Activated naive CD4-positive, alpha-beta T cell treated with Interleukin-2 at 50 U/mL for 16 hours (primary cell): ENCODE measurements at regions not wholly inside any gene's neighbourhood (a gene's known extent, or its start where the extent isn't known, plus 50 kb on each side); places are given as distances from the start of the nearest gene placed in this dataset.

Experiments
- DNase-seq: peaks from one replicate; pipeline ENCODE4 v3.0.0-alpha.2; 2020

DNA sequence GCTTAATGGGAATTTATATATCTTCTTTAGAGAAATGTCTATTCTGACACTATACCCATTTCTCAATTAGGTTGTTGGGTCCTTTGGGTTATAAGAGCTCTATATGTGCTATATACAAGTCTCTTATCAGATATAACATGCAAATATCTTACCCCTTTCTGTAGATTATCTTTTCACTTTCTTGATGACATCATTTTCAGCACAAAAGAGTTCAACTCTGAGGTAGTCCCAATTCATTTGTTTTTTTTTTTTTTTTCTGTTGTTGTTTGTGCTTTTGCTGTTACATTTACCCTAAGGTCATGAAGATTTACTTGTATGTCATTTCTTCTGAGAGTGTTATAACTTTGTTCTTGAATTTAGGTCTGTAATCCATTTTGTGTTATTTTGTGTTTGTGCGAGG lies 326.4 kb downstream of the CENPC start:
- no peak for DNase-seq

DNA sequence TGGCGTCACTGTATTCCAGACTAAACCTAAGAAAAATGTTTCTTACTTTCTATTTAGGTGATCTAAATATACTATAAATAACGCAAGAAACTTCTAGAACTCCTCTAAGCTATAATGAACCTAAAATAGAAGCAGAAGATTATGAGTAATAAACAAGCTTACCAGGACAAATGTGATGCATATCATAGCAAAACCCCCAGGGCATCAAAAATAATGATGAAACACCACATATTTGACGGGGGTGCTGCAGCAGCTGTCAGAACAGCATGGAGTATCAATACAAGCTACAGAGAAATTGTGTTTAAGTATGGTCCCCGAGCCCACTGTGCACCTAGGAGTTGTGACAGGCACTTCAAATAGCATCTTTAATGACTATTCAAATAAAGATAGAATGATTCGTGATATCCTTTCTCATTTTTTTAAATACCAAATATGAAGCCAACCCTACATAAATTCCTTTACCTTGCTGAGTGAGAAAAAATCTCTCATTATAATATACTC lies 337.3 kb downstream of the CENPC start:
- DNase-seq, result no peak

DNA sequence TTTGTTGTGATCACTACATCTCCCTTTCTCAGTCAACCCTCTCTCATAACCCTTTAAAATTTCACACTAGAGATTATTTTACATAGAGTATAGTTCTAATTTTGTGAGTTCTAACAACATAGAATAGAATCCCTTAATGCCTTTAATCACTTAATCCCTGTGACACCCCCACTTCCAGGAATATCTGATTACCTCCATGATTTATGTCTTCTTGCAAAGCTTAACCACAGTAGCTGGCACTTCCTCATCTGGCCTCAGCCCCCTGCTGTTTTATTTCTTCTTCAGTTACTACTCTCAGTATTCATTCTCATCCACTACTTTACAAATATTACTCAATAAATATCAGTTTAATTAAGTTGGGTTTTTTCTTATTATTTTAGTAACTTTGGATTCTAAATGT lies 340.9 kb downstream of the CENPC start:
- DNase-seq, result no peak

DNA sequence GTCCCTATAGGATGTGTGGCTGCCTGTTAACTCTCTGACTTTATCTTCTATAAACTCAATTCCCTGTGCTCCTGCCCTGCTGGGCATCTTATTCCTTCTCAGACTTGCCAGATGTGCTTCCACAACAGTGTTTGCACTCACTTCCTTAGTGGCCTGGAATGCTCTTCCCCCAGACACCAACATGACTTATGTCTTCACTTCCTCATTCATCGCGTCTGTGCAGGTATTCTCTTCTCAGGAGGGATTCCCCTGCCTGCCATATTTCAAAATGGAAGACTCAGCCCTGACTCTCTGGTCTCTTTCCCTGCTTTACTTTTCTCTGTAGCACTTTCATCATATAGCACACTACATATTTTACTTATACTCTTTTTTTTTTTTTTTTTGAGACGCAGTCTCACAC lies 344.0 kb downstream of the CENPC start:
- DNase-seq, result no peak

DNA sequence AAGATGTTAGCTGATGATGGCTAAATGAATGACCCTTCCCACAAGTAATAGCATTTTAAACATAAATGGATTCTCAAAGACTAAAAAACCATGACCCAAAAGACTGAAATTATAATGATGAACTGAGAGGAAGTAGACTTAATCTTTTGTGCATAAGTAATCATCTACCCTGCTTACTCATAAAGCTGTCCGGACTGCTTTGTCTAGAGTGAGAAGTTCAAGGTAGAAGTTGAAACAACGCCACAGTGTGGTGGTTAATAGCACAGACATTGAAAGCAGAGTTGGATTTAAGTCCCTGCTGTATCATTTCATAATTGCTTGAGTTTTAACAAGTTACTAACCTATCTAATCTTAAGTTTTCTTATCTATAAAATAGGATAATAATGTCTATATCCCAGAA lies 346.6 kb downstream of the CENPC start:
- DNase-seq, result no peak

DNA sequence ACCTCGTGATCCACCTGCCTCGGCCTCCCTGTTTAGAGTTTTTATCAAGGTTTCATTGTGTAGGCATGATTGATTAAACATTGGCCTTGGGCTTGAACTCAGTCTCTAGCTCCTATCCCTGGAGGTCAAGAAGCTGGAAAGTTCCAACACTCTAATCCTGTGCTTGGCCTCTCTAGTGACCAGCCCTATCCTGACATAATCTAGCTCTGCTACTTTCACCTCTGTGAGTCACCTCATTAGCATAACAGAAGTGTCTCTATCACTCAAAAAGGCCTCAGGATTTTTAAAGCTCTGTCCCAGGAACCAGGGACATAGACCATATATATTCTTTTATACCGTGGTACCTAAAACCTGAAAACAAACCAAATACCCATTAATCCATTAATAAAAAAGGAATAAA lies 377.5 kb downstream of the CENPC start:
- DNase-seq, result no peak

DNA sequence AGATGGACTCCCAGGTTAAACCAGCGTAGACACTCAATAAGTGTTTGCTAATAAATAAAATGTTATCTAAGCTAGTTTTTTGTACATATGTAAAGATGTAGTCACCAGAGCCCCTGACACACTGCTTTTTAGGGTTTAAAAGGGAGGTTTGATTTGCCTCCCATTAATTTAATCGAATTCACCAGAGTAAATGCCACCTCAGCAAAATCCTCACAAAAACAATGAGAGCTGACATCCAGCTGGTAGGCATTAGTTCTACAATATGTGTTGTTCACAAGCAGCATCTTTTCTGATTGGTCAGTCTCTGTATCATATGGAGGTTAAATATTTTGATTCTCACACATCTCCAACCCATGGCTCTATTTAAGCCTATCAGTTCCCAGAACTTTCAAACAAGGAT lies 382.6 kb downstream of the CENPC start:
- DNase-seq, result no peak

DNA sequence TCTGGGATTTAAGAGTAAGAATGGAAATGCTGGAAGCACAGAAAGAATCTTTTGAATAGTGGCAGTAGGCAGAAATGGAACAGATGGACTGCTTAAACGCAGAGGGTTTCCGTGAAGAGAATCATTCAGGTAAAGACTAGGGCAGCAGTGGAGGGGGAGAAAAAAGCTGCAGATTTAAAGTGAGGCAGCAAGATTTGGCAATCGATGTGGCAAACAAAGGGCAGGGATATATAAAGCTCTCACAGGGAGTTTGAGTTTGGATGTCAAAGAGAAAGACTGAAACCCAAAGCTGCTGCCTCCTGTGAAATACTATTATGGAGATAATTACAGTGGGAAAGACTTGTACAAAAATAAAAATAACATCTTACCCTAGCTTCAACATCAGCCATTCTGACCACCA lies 384.0 kb downstream of the CENPC start:
- DNase-seq, result no peak

DNA sequence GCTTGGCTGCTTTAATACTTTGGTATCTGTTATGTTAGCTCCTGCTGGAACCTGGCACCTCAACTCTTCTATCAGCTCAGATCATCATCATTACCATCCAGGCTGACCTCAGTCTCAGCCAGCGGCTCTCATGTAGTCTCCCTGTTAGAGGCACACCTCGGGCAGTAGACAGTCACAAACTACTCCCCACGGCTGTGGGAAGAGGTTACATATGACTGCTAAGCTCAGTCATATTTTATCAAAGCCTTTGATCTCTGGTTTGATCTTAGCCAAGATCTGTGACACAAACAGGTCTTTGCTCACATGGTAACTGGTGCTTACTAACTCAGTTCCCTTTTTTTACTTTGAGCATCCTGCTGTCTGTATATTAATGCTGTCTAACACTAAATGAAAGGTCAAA lies 384.9 kb downstream of the CENPC start:
- no peak for DNase-seq

DNA sequence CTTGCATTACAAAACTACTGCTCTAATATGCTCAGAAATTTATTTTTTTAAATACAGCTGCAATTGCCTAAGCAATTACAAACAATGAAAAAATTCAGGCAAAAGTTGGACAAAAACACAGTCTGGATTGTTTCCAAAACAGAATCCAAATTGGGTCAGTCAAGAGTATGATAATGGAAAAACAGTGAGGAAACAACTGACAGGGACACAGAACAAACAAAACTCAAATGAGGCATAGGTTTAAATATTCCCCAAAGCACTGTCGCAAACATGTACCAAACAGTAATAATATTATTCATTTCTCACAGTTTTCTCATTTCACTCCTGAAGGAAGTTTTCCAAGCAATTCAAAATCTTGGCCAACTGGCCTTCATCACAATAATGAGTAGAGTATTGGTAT lies 386.6 kb downstream of the CENPC start:
- no peak for DNase-seq

DNA sequence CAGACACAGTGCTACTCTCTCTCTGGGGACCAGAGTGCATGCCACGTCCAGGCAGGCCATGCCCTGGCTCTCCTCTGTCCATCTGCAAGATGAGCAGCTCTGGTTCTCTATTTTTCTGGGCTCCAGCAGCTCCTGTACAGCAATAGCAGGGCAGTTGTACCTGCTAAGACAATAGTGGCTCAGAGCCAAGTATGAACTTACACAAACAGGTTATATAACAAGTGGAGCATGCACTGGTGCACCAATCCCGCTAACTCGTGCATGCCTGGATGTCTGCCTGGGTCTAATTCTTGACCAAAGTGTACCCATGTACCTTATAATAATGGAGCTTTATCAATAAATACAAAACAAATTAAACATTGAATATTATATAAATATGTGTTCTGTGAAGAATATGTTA lies 392.3 kb downstream of the CENPC start:
- DNase-seq, result no peak

DNA sequence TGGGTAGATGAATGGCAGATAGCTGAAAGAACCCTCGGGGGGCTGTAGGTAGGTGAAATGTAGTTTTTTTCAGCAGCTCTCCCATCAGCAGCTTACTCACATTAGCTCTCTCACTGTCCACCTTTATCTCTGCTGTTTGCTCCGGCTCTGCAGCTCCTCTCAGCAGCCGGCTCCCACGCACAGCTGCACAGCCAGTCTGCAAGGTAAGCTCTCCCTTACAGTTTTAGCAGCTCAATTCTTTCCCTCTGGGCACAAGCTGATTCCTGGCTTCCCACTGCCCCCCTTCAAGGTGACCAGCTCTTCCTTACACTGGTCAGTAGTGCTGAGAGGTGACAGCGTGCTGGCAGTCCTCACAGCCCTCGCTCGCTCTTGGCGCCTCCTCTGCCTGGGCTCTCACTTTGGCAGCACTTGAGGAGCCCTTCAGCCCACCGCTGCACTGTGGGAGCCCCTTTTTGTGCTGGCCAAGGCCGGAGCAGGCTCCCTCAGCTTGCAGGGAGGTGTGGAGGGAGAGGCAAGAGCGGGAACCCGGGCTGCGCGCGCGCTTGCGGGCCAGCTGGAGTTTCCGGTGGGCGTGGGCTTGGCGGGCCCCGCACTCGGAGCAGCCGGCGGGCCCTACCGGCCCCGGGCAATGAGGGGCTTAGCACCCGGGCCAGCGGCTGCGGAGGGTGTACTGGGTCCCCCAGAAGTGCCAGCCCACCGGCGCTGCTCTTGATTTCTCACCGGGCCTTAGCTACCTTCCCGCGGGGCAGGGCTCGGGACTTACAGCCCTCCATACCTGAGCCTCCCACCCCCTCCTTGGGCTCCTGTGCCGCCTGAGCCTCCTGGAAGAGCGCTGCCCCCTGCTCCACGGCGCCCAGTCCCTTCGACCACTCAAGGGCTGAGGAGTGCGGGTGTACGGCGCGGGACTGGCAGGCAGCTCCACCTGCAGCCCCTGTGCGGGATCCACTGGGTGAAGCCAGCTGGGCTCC lies 393.6 kb downstream of the CENPC start:
- no peak for DNase-seq

DNA sequence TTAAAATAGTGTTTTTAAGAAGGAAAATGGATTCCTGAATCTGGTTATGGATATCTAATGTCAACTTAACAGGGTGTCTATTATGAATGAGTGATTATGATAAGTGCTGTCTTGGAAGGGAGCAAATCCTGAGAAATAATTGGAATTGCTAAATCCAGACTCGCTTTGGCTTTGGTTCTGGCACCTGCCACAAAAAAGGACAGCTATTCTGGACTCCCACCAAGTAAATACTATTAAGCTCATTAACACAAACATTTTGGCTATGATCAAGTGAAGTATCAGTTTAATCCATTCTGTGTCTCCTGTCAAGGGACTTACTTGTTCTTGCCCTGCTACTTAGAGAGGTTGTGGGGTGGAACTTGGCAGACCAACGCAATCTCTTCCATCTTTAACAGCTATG lies 403.7 kb downstream of the CENPC start:
- DNase-seq, result no peak

DNA sequence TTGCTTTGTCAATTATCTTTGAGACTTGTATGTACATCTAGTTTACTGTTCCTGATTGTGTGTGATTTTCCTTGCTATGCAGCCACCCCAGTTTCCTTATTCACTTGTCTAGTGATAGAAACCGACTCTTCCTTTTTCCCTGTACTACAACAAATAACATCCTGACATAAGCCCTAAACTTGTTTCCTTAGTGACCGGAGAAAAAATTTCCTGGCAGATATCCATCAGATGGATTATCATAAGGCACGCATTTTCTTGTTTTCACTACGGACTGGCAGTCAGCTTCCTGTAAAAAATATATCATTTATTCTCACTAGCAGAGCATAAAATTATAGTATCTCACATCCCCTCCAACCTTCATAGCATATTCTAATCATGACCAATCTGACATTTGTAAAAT lies 410.7 kb downstream of the CENPC start:
- DNase-seq, result no peak

DNA sequence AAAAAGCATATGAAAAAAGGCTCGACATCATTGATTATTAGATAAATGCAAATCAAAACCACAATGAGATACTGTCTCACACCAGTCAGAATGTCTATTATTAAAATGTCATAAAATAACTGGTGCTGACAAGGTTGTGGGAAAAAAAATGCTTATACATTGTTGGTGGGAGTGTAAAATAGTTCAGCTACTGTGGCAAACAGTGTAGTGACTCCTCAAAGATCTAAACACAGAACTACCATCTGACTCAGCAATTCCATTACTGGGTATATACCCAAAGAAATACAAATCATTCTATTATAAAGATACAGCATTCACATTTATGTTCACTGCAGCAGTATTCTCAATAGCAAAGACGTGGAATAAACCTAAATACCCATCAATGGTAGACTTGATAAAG lies 412.1 kb downstream of the CENPC start:
- DNase-seq, result no peak

DNA sequence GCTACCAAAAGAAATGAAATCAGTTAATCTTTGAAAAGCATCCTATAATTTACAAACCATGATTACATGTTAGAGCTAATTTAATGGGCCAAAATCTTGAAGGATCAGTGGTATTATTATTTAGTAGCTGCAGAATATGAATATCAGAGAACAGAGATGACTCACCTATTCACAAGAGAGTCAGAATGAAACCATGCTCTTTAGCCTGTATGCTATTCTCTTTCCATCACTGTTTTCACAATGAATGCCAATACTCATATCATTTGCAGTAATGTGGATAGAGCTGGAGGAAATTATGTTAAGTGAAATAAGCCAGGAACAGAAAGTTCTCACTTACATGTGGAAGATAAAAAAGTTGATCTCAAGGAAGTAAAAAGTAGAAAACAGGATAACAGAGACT lies 414.1 kb downstream of the CENPC start:
- DNase-seq, result no peak

DNA sequence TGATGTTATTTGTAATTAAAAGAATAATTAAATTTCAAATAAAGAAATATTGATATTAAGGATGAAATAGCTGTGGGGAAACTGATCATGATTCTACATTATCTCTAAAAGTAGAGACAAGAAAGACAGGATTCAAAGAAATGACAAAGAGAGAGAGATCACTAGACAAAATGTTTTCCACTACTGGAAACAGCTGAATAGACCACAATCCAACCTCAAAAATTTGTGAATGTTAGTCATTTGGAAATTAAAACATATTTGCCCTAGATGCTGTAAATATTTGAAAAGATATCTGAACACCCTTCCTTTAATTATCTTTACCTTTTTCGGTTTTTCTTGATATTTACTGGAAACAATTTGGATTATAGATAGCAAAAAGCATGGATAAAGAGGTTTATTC lies 414.9 kb downstream of the CENPC start:
- DNase-seq, result no peak

DNA sequence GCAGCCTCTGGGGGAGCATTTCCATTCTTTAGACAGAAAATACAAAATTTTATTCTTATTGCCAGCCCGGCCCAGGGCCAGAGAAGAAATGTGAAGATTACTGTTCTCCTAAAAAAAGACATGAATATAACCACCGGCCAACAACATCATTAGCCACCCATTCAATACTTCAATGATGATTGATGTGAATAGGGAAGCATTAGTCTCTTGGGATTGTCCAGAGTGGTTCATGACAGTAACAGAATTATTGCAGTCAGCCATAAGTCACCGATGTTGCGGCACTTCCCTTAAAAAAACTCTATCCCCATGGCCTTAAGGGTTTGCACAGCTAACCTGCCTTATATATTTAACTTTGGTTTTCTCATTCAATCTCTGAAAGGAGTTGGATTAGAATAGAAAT lies 418.7 kb downstream of the CENPC start:
- no peak for DNase-seq

DNA sequence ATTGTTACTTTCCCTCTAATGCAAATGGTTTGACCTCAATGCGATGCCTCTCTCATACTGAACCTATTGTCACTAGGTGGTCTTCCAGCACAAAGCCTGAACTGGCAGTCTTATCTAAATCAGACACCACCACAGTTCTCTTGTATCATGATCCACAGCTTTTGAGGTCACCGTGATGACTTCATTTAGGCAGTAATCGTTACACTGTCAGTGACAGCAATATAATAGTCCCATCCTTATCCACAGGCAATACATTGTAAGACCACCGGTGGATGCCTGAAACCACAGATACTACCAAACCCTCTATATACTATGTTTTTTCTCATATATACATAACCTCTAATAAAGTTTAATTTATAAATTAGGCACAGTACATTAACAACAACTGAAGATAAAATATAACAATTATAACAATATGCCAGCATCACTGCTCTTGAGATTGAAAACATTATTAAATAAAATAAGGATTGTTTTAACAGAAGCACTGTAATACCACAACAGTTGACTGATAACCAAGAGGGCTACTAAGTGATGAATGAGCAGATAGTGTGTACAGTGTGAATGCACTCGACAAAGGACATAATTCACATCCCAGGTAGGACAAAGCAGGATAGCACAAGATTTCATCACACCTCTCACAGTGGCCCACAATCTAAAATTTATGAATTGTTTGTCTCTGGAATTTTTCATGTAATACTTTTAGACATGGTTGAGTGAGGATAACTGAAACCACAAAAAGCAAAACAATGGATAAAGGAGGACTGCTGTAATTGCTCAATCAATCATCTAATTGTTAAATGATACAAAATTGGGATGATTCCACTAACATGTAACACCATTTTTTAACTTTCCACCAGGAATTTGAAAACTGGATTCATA lies 419.4 kb downstream of the CENPC start:
- no peak for DNase-seq

DNA sequence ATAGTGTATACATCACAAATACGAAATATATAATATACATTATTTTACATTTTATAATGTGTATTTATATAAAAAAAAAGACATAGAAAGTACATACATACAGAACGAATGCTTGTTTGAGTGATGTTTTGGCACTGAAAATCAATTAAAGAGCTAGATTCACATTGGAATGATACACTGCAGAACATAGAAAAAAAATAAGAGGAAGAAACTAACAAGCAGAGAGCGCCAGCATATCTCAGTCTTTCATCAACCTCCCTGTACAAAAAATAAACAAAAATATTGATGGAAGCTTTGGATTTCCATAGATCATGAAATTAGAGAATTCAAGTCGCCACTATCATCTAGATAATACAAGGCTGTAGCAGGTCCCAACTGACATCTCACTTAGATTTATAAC lies 420.6 kb downstream of the CENPC start:
- DNase-seq, result no peak

DNA sequence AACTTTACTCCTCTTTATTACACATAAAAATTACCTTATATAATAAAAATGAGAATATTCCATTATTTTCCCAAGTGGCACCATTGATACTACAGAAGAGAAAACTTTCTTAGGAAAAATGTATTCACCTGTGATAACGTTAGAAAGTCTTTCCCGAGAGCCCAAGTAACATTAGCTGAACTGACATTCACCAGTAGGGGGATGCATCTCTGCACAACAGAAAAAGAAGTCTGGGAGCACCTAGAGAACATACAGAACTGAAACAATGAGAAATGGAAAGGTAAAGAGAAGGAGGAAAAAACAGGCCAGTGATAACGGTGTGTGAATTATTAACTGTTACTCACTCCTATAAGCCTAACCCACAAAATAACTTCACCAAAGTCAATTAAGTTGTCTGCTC lies 423.3 kb downstream of the CENPC start:
- DNase-seq, result no peak

DNA sequence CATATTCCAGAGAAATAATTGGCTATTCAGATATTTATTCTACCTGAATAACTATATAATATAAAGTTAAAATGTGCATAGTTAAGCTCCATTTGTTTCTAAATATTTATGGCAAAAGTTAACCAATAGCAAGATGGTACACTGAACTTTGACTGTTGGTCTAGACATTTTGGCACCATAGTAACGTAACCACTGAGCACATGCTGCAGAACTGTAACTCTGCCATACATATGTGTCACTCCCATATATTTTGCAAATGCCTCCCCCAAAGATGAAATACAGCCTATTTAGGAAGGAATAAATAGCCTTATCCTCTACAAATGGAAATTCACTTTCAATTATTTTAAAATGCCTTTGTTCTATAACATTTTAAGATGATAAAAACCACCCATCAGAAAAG lies 424.9 kb downstream of the CENPC start:
- DNase-seq, result no peak

DNA sequence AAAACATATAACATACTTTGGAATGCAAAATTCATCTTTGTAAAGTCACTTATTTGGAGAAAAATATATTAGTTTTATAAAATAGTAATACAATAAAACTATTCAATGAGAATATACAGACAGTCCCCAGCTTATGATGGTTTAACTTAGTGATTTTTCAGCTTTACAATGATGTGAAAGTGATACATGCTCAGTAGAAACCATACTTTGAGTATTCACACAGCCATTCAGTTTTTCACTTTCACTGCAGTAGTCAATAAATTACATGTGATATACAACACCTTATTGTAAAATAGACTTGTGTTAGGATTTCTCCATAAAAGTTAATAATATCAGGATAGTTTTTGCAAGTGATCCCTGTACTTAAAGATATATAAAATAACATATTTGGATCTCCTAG lies 436.0 kb downstream of the CENPC start:
- no peak for DNase-seq

DNA sequence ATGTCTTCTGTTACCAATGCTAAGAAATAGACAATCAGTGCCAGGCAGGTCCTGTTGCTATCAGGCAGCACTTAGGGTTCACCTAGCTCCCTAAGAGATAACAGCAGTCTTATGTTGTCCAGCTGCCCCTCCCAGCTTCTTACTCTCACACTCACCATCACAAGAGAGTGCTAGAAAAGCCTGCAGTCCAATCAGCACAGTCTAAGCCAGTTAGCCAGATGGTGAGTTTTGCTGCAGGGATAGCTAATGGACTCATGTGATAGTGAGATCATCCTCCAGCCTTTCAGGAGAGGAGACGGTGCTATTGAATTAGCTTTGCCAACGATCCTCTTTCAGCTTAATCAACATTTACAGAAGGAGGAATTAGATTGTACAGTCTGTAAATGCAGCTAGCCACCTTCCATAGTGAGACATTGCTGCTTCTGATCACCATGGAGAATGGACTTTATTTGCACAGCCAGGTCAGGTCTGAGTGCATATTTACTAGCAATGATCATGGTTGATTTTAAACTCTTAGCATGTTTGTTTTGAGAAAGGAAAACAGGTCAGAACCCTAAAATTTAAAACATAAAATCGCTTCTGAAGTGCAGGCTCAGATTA lies 438.3 kb downstream of the CENPC start:
- DNase-seq, result no peak
